Osteocyte (in vitro differentiated cells): ENCODE measurements at regions not wholly inside any gene's neighbourhood (a gene's known extent, or its start where the extent isn't known, plus 50 kb on each side); places are given as distances from the start of the nearest gene placed in this dataset.
A peak's percentile ranks its signal among the peaks of the same experiment; 100 is the strongest.

Experiments used
- DNase-seq: peaks from one replicate; pipeline ENCODE4 v3.0.0; 2021; ENCODE audit warnings: mixed read lengths; ENCODE audit not compliant: unreplicated experiment; ENCODE audit errors: extremely low spot score
- H3K27ac Mint-ChIP-seq: one replicate; pipeline ENCODE4 v1.8.0; 2021; ENCODE audit warnings: mild to moderate bottlenecking, mixed read lengths; ENCODE audit not compliant: unreplicated experiment
- H3K27me3 Mint-ChIP-seq: one replicate; pipeline ENCODE4 v1.8.0; 2021; ENCODE audit warnings: mixed read lengths; ENCODE audit not compliant: unreplicated experiment
- H3K36me3 Mint-ChIP-seq: one replicate; pipeline ENCODE4 v1.8.0; 2021; ENCODE audit warnings: mixed read lengths; ENCODE audit not compliant: unreplicated experiment
- H3K4me1 Mint-ChIP-seq: one replicate; pipeline ENCODE4 v1.8.0; 2021; ENCODE audit warnings: mixed read lengths; ENCODE audit not compliant: unreplicated experiment
- H3K4me3 Mint-ChIP-seq: one replicate; pipeline ENCODE4 v1.8.0; 2021; ENCODE audit warnings: mild to moderate bottlenecking, moderate library complexity, mixed read lengths; ENCODE audit not compliant: unreplicated experiment
- H3K9me3 Mint-ChIP-seq: one replicate; pipeline ENCODE4 v1.8.0; 2021; ENCODE audit warnings: mixed read lengths; ENCODE audit not compliant: unreplicated experiment
- TF ChIP-seq, protein P1 (sequence below): fragments of 200-600 bp; sonication (generic); IDR thresholded peaks from 2 replicates; pipeline ENCODE4 v1.5.0; 2021; ENCODE audit warnings: antibody characterized with exemption, mild to moderate bottlenecking, moderate library complexity

DNA sequence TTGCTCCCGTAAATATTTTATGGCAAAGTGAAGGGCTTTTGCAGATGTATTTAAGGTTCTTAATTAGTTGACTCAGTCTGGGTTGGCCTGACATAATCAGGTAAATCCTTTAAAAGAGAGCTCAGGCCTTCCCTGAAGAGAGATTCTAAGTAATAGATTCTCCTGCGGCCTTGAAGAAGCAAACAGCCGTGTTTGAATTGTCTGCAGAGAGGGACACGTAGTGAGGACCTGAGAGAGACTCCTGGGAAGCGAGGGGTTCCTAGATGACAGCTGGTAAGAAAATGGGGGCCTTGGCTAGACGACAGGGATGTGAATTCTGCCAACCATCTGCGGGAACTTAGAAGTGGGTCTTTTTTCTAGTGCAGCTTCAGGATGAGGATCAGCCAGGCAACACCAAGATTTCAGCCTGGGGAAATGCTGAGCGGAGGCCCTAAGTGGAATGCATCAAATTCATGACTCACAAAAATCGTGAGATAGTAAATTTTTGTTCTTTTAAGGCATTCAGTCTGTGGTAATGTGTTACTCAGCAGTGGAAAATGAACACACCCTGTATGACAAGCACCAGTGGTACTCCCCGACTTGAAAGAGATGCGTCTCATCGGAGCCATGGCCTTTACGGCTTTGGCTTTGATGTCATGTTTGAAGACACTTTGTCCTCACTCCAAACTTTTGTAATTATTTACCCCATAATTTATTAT, 62.1 kb upstream of the SMIM21 start:
- DNase-seq = no peak
- Mint-ChIP-seq H3K9me3 (no peaks in the 10 kb centered on the region), H3K36me3 (no peaks in the 10 kb centered on the region), H3K27me3 (no peaks in the 10 kb centered on the region), H3K4me3 (peak overlapping the region; percentile 24), H3K4me1 (peaks cover 14% of the 10 kb centered on the region), H3K27ac (peak overlapping the region; percentile 86)
- TF ChIP-seq, protein P1, sequence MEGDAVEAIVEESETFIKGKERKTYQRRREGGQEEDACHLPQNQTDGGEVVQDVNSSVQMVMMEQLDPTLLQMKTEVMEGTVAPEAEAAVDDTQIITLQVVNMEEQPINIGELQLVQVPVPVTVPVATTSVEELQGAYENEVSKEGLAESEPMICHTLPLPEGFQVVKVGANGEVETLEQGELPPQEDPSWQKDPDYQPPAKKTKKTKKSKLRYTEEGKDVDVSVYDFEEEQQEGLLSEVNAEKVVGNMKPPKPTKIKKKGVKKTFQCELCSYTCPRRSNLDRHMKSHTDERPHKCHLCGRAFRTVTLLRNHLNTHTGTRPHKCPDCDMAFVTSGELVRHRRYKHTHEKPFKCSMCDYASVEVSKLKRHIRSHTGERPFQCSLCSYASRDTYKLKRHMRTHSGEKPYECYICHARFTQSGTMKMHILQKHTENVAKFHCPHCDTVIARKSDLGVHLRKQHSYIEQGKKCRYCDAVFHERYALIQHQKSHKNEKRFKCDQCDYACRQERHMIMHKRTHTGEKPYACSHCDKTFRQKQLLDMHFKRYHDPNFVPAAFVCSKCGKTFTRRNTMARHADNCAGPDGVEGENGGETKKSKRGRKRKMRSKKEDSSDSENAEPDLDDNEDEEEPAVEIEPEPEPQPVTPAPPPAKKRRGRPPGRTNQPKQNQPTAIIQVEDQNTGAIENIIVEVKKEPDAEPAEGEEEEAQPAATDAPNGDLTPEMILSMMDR = no peak

- Mint-ChIP-seq H3K36me3 (no peaks in the 10 kb centered on the region), H3K27me3 (no peaks in the 10 kb centered on the region), H3K27ac (no peak overlapping the region), H3K4me3 (no peak overlapping the region), H3K4me1 (no peaks in the 10 kb centered on the region), H3K9me3 (peaks cover 18% of the 10 kb centered on the region)
- TF ChIP-seq, protein P1 = no peak
- no peak for DNase-seq
These were observed 56.2 kb upstream of the SMIM21 start for GRCh38 chr18:75483662-75484061.

- TF ChIP-seq, protein P1 = no peak
- Mint-ChIP-seq H3K27ac (no peak overlapping the region), H3K36me3 (no peaks in the 10 kb centered on the region), H3K4me1 (no peaks in the 10 kb centered on the region), H3K9me3 (peaks cover 18% of the 10 kb centered on the region), H3K27me3 (no peaks in the 10 kb centered on the region), H3K4me3 (no peak overlapping the region)
- DNase-seq = no peak
These were observed 55.4 kb upstream of the SMIM21 start for GRCh38 chr18:75482880-75483279.

DNA sequence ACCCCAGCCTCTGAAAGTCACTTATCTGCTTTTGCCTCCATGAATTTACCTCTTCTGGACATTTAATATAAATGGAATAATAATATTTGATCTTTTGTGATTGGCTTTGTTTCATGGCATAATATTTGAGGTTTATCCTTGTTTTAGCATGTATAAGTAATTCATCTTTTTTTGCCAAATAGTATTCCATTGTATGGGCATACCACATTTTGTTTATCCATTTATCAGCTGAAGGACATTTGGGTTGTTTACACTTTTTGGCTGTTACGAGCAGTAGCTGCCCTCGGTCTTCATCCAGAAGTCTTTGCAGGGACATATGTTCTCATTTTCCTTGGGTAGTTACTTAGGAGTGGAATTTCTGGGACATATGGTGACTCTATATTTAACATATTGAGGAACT, 53.0 kb upstream of the SMIM21 start:
- Mint-ChIP-seq H3K4me3 (no peak overlapping the region), H3K4me1 (peaks cover 5% of the 10 kb centered on the region), H3K36me3 (no peaks in the 10 kb centered on the region), H3K9me3 (peaks cover 18% of the 10 kb centered on the region), H3K27ac (no peak overlapping the region), H3K27me3 (no peaks in the 10 kb centered on the region)
- DNase-seq = no peak
- TF ChIP-seq, protein P1 = no peak

DNA sequence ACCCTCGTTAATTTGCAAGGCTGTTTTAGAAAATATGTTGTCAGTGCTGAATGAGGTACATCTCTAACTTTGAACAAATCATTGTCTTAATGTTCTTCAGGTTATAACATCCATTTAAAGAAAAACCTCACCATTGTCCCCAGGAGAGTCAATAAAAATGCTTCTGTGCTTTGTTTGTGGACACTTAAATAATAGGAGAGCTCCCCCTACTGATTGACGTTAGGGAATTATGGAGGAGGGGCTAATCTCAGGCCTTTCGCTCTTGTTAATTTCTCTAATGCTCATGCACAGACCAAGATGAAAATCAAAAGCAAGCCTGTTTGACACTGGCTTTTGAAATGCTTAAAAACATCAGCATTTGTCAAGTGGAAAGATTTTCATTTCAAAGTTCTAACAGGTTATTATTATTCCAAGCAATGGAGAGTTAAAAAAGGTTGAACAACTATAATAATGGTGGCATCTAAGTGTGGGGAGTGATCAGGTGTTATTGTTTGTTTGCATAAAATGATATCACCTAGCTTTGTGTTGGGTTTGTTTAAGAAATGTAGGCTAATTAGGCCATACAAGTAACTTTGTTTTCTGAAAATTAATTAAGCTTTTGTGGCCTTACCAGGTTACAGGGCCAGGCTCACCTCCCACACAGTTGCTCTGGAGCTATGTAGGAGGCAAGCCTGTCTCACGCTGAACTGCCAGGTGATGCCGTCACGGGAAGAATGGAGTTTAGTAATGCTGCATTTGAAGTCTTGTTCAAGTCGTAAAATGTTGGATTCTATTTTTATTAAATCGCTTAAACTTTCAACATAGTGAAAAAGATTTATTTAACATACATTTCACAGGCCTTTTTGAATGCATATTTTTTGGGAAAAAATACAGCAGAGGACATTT, 51.7 kb upstream of the SMIM21 start:
- H3K4me1 Mint-ChIP-seq = peaks cover 11% of the 10 kb centered on the region
- TF ChIP-seq, protein P1 = peak; percentile 79
- H3K36me3 Mint-ChIP-seq = no peaks in the 10 kb centered on the region
- H3K9me3 Mint-ChIP-seq = peaks cover 18% of the 10 kb centered on the region
- H3K4me3 Mint-ChIP-seq = no peak overlapping the region
- DNase-seq = no peak
- no peaks in the 10 kb centered on the region for H3K27me3 Mint-ChIP-seq
- H3K27ac Mint-ChIP-seq = no peak overlapping the region
